ENCODE measurements at regions not wholly inside any gene's neighbourhood (a gene's known extent, or its start where the extent isn't known, plus 50 kb on each side); places are given as distances from the start of the nearest gene placed in this dataset.

DNA sequence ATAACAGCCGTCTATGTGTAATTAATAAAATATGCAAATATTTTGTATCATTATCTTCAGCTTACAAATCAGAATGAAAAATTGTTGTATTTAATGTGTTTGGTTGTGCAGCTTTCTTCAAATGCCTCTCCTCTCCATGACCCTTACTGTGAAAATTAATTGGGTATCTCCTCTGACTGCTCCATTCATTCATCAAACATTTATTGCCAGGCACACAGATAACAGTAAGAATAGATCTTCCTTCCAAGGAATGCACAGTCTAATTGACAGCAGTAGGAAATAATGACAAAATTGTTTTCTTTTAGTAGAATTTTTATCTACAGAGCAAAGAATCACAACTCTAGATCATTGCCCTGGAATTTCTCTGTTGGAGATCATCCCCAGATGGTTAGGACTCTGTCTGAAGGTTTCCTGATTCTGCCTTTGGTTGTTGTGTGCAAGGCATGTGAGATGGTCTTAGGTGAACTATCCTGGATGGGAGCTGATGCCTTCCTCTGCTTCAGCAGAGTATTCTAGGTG lies 395.0 kb upstream of the FAT1 start:
- TF ChIP-seq POLR2A (IDR thresholded peaks at IDR 0.05) (no peak), POLR2AphosphoS5 (IDR thresholded peaks at IDR 0.05) (no peak)
- TF ChIP-seq, protein P1, sequence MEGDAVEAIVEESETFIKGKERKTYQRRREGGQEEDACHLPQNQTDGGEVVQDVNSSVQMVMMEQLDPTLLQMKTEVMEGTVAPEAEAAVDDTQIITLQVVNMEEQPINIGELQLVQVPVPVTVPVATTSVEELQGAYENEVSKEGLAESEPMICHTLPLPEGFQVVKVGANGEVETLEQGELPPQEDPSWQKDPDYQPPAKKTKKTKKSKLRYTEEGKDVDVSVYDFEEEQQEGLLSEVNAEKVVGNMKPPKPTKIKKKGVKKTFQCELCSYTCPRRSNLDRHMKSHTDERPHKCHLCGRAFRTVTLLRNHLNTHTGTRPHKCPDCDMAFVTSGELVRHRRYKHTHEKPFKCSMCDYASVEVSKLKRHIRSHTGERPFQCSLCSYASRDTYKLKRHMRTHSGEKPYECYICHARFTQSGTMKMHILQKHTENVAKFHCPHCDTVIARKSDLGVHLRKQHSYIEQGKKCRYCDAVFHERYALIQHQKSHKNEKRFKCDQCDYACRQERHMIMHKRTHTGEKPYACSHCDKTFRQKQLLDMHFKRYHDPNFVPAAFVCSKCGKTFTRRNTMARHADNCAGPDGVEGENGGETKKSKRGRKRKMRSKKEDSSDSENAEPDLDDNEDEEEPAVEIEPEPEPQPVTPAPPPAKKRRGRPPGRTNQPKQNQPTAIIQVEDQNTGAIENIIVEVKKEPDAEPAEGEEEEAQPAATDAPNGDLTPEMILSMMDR (IDR thresholded peaks at IDR 0.05) = no peak

Data from transverse colon (tissue), 4 donors.